ENCODE measurements at regions not wholly inside any gene's neighbourhood (a gene's known extent, or its start where the extent isn't known, plus 50 kb on each side); places are given as distances from the start of the nearest gene placed in this dataset.

DNA sequence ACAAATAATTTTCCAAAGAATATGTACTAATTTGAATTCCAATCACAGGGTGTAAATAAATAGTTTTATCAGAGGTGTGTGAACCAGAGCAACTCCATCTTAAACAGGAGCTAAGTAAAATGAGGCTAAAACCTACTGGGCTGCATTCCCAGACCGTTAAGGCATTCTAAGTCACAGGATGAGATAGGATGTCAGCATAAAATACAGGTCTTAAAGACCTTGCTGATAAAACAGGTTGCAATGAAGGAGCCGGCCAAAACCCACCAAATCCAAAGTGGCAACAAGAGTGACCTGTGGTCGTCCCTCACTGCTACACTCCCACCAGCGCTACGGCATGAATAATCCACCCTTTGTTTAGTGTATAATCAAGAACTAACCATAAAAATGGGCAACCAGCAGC, 291.7 kb upstream of the SEMA3D start:
- no peaks in the 10 kb centered on the region for H3K36me3 Mint-ChIP-seq (ENCODE audit: low read depth)
- no peak overlapping the region for H3K27ac Mint-ChIP-seq
- DNase-seq (ENCODE audit: low spot score), result no peak
- intact Hi-C loops (cut with micrococcal nuclease), result no loop called here
- no peak overlapping the region for H3K4me3 Mint-ChIP-seq (ENCODE audit: low read depth)
- H3K27me3 Mint-ChIP-seq (ENCODE audit: low read depth), result no peaks in the 10 kb centered on the region
- no peaks in the 10 kb centered on the region for H3K9me3 Mint-ChIP-seq
- no peaks in the 10 kb centered on the region for H3K4me1 Mint-ChIP-seq (ENCODE audit: low read depth)

DNA sequence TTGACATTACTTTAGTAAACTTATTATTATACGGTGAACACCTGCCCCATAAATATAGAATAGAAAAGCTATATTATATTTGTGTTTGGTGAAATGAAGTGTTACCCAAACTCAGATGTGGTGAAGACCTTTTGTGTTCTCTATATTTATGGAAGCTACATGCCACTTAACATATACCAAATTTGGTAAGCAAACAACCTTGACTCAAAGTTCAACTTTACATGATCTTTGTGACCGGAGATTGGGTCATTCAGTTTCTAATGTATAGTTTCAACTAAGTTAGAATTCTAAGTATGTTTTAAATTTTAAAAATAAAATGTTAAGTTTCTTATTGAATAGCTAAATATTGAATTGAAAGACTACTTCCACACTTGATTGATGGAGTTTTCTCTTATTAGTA, 288.6 kb upstream of the SEMA3D start:
- no peaks in the 10 kb centered on the region for H3K36me3 Mint-ChIP-seq (ENCODE audit: low read depth)
- no peak overlapping the region for H3K27ac Mint-ChIP-seq
- intact Hi-C loops (cut with micrococcal nuclease), result no loop called here
- no peak for DNase-seq (ENCODE audit: low spot score)
- no peak overlapping the region for H3K4me3 Mint-ChIP-seq (ENCODE audit: low read depth)
- H3K9me3 Mint-ChIP-seq, result peaks cover 3% of the 10 kb centered on the region
- H3K4me1 Mint-ChIP-seq (ENCODE audit: low read depth), result peaks cover 16% of the 10 kb centered on the region
- H3K27me3 Mint-ChIP-seq (ENCODE audit: low read depth), result no peaks in the 10 kb centered on the region

DNA sequence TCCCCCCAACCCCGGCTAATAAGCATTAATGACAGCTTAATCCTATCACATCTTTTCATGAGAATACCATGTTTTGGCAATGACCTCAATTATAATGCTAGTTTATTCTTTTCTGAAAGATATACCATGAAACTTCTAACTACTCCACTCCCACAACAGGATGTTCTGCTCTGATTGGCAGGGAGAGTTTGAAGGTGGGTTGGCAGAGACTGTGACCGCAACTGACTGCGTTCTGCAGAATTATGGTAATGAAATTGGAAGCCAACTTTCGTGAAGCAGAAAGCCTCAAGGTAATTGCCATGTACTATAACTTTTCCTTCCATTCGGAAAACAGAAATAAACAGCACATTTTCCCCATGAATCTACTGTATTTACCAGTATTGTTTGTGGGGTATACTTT, 288.2 kb upstream of the SEMA3D start:
- H3K9me3 Mint-ChIP-seq, result peaks cover 3% of the 10 kb centered on the region
- DNase-seq (ENCODE audit: low spot score), result no peak
- peaks cover 18% of the 10 kb centered on the region for H3K4me1 Mint-ChIP-seq (ENCODE audit: low read depth)
- H3K4me3 Mint-ChIP-seq (ENCODE audit: low read depth), result no peak overlapping the region
- H3K27me3 Mint-ChIP-seq (ENCODE audit: low read depth), result no peaks in the 10 kb centered on the region
- H3K27ac Mint-ChIP-seq, result no peak overlapping the region
- no peaks in the 10 kb centered on the region for H3K36me3 Mint-ChIP-seq (ENCODE audit: low read depth)
- intact Hi-C loops (cut with micrococcal nuclease), result no loop called here

DNA sequence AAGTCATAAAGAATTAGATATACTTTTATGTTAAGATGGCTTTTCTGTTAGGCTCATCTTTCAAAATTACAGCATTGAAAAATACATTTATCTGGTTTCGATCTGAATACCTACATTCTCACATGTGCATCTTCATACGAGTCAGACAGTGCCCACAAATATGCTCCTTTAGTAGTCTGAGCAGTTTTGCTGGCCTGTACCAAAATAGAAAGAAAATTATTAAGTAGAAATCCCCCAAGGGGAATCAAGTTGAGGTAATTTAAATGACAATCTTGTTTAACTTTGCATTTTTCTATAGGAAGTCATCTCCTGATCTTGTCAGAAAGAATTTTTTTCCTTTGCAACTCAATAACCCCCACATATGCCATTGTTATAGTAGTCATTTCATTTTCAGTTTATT, 287.4 kb upstream of the SEMA3D start:
- Mint-ChIP-seq H3K27me3 (ENCODE audit: low read depth) (no peaks in the 10 kb centered on the region), H3K4me1 (ENCODE audit: low read depth) (peaks cover 21% of the 10 kb centered on the region), H3K9me3 (peaks cover 3% of the 10 kb centered on the region), H3K36me3 (ENCODE audit: low read depth) (no peaks in the 10 kb centered on the region), H3K4me3 (ENCODE audit: low read depth) (no peak overlapping the region), H3K27ac (no peak overlapping the region)
- intact Hi-C loops (cut with micrococcal nuclease), result no loop called here
- DNase-seq (ENCODE audit: low spot score), result no peak

DNA sequence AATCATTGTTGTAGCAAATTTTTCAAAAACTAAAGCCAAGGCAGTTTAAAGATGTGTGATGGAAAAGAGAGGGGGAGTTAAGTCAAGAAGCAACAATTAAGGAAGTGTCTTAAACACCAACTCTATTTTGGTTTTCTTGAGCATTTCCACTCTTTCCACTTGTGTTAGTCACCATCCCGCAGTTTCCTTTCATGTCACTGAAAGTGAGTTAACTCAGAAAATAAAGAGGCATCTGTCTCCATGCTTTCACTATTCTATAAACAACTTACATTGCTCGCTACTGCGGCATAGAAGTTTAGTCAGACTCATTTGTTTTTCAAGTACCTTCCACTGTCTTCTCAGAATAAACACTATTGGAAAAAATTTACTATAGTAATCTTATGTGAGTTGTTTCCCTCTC, 284.9 kb upstream of the SEMA3D start:
- H3K4me3 Mint-ChIP-seq (ENCODE audit: low read depth), result no peak overlapping the region
- no peaks in the 10 kb centered on the region for H3K36me3 Mint-ChIP-seq (ENCODE audit: low read depth)
- peak overlapping the region; percentile 80 for H3K27ac Mint-ChIP-seq
- intact Hi-C loops (cut with micrococcal nuclease), result loop anchor here (1.0 kb wide), 1 partner anchor 311 kb away; no protein-coding TSS in a partner anchor
- no peaks in the 10 kb centered on the region for H3K27me3 Mint-ChIP-seq (ENCODE audit: low read depth)
- DNase-seq (ENCODE audit: low spot score), result no peak
- H3K9me3 Mint-ChIP-seq, result peaks cover 3% of the 10 kb centered on the region
- H3K4me1 Mint-ChIP-seq (ENCODE audit: low read depth), result peaks cover 21% of the 10 kb centered on the region

DNA sequence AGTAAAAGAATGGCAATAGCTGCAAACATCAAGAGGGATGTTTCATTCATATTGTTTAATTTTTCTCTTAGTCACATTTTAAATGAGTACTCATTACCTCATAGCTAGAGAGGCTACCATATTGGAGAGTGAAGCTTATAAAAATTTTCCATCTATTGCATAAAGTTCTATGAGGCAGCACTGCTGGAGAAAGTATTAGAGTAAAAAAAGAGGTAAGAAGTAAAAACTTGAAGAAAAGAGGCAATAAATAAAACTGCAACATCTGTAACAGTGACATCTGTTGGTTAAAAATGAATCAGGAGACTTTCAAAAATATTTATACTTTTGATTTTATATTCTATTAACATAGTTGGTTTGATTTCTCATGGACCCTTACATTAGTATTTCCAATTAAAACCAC, 284.5 kb upstream of the SEMA3D start:
- intact Hi-C loops (cut with micrococcal nuclease), result loop anchor here (1.0 kb wide), 1 partner anchor 311 kb away; no protein-coding TSS in a partner anchor
- peak overlapping the region; percentile 77 for H3K27ac Mint-ChIP-seq
- peaks cover 21% of the 10 kb centered on the region for H3K4me1 Mint-ChIP-seq (ENCODE audit: low read depth)
- no peaks in the 10 kb centered on the region for H3K36me3 Mint-ChIP-seq (ENCODE audit: low read depth)
- H3K27me3 Mint-ChIP-seq (ENCODE audit: low read depth), result no peaks in the 10 kb centered on the region
- DNase-seq (ENCODE audit: low spot score), result no peak
- no peak overlapping the region for H3K4me3 Mint-ChIP-seq (ENCODE audit: low read depth)
- peaks cover 3% of the 10 kb centered on the region for H3K9me3 Mint-ChIP-seq

DNA sequence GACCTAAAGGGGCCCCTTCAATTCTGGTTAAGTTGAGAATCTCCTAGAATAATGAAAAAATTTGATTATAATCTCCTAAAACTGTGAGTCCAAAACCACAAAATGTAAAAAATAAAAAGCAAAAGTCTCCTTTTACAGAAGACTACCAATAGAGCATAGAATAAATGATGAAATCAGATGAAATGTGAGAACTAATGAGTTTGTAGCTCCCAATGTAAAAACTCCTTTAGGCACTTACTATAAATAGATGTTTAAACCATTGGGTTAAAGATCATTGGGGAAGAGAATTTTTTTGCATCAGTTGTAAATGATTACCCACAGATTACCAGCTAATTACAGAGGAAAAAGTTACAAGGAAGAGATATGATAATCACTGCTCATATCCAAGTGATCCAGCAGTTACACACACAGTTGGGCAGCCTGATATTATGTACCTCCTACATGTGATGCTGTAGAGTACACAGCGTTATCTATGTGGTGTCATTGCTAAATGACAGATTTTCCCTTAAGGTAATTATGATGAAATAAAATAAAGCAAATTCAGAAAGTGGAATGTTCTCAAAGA, 282.7 kb upstream of the SEMA3D start:
- Mint-ChIP-seq H3K9me3 (peaks cover 3% of the 10 kb centered on the region), H3K27me3 (ENCODE audit: low read depth) (no peaks in the 10 kb centered on the region), H3K27ac (no peak overlapping the region), H3K4me3 (ENCODE audit: low read depth) (no peak overlapping the region), H3K4me1 (ENCODE audit: low read depth) (peaks cover 21% of the 10 kb centered on the region), H3K36me3 (ENCODE audit: low read depth) (no peaks in the 10 kb centered on the region)
- intact Hi-C loops (cut with micrococcal nuclease), result loop anchor here (10.0 kb wide), 1 partner anchor 425 kb away; no protein-coding TSS in a partner anchor
- DNase-seq (ENCODE audit: low spot score), result no peak

DNA sequence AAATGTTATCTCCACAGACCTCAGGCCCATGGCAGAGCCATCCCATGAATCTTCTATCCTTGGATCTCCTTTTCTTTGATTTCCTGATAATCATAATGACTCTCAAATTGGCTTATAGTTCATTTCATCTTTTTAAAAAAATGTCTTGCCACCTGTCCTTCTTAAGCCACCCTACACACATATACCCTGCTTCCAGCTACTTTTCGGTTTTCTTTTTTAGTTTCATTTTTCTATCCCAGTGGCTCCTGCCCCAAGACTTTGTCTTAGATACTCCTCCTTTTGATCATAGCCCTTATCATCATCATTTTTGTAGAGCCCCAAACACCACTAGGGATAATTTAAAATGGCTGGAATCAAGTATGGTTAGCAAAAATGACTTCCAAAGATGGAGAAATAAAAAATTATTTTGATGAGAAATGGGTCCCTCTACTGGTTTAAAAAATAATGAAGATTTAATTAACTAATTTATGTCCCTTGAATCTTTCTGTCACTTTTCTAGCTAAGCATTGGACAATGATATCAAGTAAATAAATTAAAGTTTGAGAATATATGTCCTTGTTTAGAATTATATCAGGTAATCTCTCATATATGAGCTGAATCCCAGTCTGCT, 277.3 kb upstream of the SEMA3D start:
- Mint-ChIP-seq H3K9me3 (no peaks in the 10 kb centered on the region), H3K4me3 (ENCODE audit: low read depth) (no peak overlapping the region), H3K4me1 (ENCODE audit: low read depth) (no peaks in the 10 kb centered on the region), H3K36me3 (ENCODE audit: low read depth) (no peaks in the 10 kb centered on the region), H3K27me3 (ENCODE audit: low read depth) (no peaks in the 10 kb centered on the region), H3K27ac (no peak overlapping the region)
- intact Hi-C loops (cut with micrococcal nuclease), result loop anchor here (10.0 kb wide), 1 partner anchor 419 kb away; no protein-coding TSS in a partner anchor
- no peak for DNase-seq (ENCODE audit: low spot score)

DNA sequence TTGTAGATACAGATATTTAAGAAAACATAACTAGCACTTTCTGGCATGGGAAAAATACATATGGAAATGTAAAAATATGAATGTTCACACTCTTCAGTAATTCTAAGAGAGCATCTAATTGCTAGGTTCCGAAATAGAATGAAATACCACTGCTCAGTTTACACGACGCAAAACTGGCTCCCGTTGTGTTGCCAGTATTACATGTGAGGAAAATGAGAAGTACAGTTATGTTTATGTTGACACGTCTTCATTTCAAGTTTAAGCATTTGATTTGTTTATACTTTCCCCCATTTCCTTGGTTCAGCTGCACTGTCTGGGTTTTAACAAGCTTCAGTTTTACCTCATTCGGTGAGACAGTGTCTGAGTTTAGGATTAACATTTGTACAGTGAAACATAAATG, 275.8 kb upstream of the SEMA3D start:
- Mint-ChIP-seq H3K27me3 (ENCODE audit: low read depth) (no peaks in the 10 kb centered on the region), H3K27ac (no peak overlapping the region), H3K4me3 (ENCODE audit: low read depth) (no peak overlapping the region), H3K36me3 (ENCODE audit: low read depth) (no peaks in the 10 kb centered on the region), H3K4me1 (ENCODE audit: low read depth) (no peaks in the 10 kb centered on the region), H3K9me3 (no peaks in the 10 kb centered on the region)
- DNase-seq (ENCODE audit: low spot score), result no peak
- intact Hi-C loops (cut with micrococcal nuclease), result loop anchor here (10.0 kb wide), 1 partner anchor 418 kb away; no protein-coding TSS in a partner anchor

DNA sequence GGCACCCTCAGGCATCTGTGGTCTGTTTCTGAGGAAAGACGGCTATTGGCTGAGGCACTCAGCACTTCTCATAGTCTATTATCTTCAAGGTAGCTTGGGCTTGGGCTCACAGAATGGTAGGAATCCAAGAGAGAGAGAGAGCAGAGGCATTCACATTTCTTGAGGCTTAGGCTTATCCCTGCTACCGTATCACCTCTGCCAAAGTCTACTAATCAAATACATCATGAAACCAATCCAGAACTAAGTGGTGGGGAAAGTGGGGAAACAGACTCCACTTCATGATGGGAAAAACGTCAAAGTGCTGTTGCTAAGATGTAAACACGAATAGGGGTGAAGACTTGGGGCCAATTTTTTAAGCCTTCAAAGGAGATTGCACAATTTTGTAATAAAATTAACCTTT, 271.1 kb upstream of the SEMA3D start:
- H3K27ac Mint-ChIP-seq, result no peak overlapping the region

DNA sequence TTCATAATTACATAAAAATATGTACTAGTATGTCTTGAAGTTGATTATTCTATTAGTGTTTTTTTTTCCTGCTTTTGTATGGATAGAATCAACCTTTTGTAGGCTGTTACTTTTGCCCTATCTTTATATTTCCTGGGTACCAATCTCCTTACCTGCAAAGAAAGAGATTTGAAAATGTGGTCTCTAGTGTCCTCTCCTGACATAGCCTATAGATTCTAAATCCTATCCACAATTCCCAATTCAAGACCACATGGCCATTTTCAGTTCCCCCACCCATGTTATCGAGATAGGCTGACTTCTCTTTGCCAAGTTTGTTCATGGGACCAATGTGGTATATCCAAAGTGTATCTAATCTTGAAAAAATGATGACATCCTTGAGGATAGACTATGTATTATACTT, 269.4 kb upstream of the SEMA3D start:
- Mint-ChIP-seq H3K4me3 (ENCODE audit: low read depth) (no peak overlapping the region), H3K9me3 (no peaks in the 10 kb centered on the region), H3K27ac (no peak overlapping the region), H3K36me3 (ENCODE audit: low read depth) (no peaks in the 10 kb centered on the region), H3K27me3 (ENCODE audit: low read depth) (no peaks in the 10 kb centered on the region), H3K4me1 (ENCODE audit: low read depth) (no peaks in the 10 kb centered on the region)
- intact Hi-C loops (cut with micrococcal nuclease), result no loop called here
- no peak for DNase-seq (ENCODE audit: low spot score)

More for the DNA sequence above, 271.1 kb upstream of the SEMA3D start:
- Mint-ChIP-seq H3K4me3 (ENCODE audit: low read depth) (no peak overlapping the region), H3K27me3 (ENCODE audit: low read depth) (no peaks in the 10 kb centered on the region), H3K36me3 (ENCODE audit: low read depth) (no peaks in the 10 kb centered on the region), H3K4me1 (ENCODE audit: low read depth) (no peaks in the 10 kb centered on the region), H3K9me3 (no peaks in the 10 kb centered on the region)
- intact Hi-C loops (cut with micrococcal nuclease), result no loop called here
- no peak for DNase-seq (ENCODE audit: low spot score)

DNA sequence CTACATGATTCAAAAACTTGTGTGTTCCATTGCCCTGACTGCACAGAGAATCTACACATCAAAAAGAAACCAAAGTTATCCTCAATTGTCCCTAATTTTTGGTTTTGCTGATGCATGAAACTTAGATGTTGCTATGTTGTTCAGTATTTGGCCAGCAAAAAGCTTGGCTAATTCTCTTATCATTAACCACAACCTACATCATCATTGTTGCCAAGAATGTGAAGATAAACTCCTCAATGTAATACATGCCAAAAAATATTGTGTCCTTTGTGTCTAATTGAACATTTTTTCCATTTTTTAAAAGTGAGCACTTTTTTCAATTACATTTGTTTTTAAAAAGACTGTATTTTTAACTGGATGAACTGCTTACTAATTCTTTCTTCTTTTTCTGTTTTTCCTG, 268.0 kb upstream of the SEMA3D start:
- no peaks in the 10 kb centered on the region for H3K9me3 Mint-ChIP-seq
- no peaks in the 10 kb centered on the region for H3K36me3 Mint-ChIP-seq (ENCODE audit: low read depth)
- no peak overlapping the region for H3K27ac Mint-ChIP-seq
- no peaks in the 10 kb centered on the region for H3K4me1 Mint-ChIP-seq (ENCODE audit: low read depth)
- intact Hi-C loops (cut with micrococcal nuclease), result no loop called here
- DNase-seq (ENCODE audit: low spot score), result no peak
- H3K4me3 Mint-ChIP-seq (ENCODE audit: low read depth), result no peak overlapping the region
- H3K27me3 Mint-ChIP-seq (ENCODE audit: low read depth), result no peaks in the 10 kb centered on the region

DNA sequence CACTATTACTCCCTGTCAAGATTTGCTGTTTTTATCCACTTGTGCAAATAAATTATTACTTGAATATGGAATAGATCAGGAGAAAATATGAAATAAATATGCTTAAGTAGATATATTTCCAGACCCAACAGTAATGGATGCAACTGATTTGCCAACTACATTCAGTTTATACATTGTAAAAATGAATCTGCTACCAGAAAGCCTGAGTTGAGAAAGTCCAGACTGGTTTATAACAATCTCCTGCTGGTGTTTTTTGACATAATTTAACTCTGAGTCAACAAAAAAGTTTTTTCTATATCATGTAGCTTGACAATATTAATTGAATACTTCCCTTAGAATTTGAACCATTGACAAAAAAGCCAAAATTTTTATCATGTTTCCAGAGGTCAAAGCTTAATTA, 265.8 kb upstream of the SEMA3D start:
- Mint-ChIP-seq H3K27ac (no peak overlapping the region), H3K27me3 (ENCODE audit: low read depth) (no peaks in the 10 kb centered on the region), H3K9me3 (no peaks in the 10 kb centered on the region), H3K36me3 (ENCODE audit: low read depth) (no peaks in the 10 kb centered on the region), H3K4me3 (ENCODE audit: low read depth) (no peak overlapping the region), H3K4me1 (ENCODE audit: low read depth) (no peaks in the 10 kb centered on the region)
- intact Hi-C loops (cut with micrococcal nuclease), result no loop called here
- no peak for DNase-seq (ENCODE audit: low spot score)

All from activated T-helper 2 cell treated with anti-CD3 and anti-CD28 coated beads, Interferon-gamma antibody, Interleukin-2, Interleukin-4, amounts not matched to agents 10 μg/mL and 5 μg/mL and 100 μg/mL, durations not matched to agents 14 hours and 24 hours and 36 hours (primary cell).